AG04450 (cell line): ENCODE measurements at regions not wholly inside any gene's neighbourhood (a gene's known extent, or its start where the extent isn't known, plus 50 kb on each side); places are given as distances from the start of the nearest gene placed in this dataset.
"Not testable (repeated sequence)": the region's sequence is repeated elsewhere in the genome, so short reads cannot be mapped to it uniquely, and the experiment has no call there.

Experiments used
- CTCF ChIA-PET: fragments of 300-600, 350-600 bp; formaldehyde crosslinking; extraction: SDS; loops from one replicate; lab custom pipeline; 2022; ENCODE audit warnings: antibody characterized with exemption, inconsistent platforms; lab: Charles Lee
- POLR2A ChIA-PET: fragments of 350-600 bp; formaldehyde crosslinking; extraction: SDS; loops from one replicate; lab custom pipeline; 2021; ENCODE audit warnings: antibody characterized with exemption, inconsistent platforms; lab: Yijun Ruan, JAX
- DNase-seq: peaks from one replicate; pipeline ENCODE4 v3.0.0-alpha.2; 2011; ENCODE audit warnings: low read depth, low spot score
- H3K27ac ChIP-seq: one replicate; pipeline ENCODE4 v1.5.1; 2012; ENCODE audit warnings: low read depth, low read length, control low read depth
- H3K27me3 ChIP-seq: one replicate; pipeline ENCODE4 v1.6.0; 2012; ENCODE audit warnings: low read length; ENCODE audit not compliant: control insufficient read depth, insufficient read depth
- H3K4me3 ChIP-seq: 2 replicates; pipeline ENCODE4 v1.5.1; 2011; ENCODE audit warnings: mild to moderate bottlenecking, low read depth, low read length, control low read depth
- H3K9me3 ChIP-seq: 2 replicates; pipeline ENCODE4 v1.5.1; 2012; ENCODE audit warnings: low read length; ENCODE audit not compliant: control insufficient read depth, insufficient read depth
- TF ChIP-seq, protein P1 (sequence below): IDR thresholded peaks from 2 replicates; pipeline ENCODE4 v1.5.1; 2011; ENCODE audit warnings: low read depth, low read length, control low read depth, inconsistent platforms

DNA sequence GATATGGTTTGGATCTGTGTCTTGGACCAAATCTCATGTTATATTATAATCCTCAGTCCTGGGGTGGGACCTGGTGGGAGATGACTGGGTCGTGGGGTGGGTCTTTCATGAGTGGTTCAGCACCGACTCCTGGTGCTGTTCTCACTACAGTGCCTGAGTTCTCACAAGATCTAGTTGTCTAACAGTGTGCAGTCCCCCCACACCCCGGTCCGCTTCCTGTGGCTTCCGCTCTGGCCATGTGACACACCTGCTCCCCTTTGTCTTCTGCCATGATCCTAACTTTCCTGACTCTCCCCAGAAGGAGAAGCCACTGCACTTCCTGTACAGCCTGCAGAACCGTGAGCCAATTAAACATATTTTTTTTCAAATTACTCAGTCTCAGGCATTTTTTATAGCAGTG, 1262.2 kb downstream of the TMEM121 start:
- ChIA-PET CTCF (no interaction called here), POLR2A (no interaction called here)
- H3K27ac ChIP-seq = no peak overlapping the region
- no peaks in the 10 kb centered on the region for H3K27me3 ChIP-seq
- H3K4me3 ChIP-seq = no peak overlapping the region
- peaks cover 38% of the 10 kb centered on the region for H3K9me3 ChIP-seq
- TF ChIP-seq, protein P1, sequence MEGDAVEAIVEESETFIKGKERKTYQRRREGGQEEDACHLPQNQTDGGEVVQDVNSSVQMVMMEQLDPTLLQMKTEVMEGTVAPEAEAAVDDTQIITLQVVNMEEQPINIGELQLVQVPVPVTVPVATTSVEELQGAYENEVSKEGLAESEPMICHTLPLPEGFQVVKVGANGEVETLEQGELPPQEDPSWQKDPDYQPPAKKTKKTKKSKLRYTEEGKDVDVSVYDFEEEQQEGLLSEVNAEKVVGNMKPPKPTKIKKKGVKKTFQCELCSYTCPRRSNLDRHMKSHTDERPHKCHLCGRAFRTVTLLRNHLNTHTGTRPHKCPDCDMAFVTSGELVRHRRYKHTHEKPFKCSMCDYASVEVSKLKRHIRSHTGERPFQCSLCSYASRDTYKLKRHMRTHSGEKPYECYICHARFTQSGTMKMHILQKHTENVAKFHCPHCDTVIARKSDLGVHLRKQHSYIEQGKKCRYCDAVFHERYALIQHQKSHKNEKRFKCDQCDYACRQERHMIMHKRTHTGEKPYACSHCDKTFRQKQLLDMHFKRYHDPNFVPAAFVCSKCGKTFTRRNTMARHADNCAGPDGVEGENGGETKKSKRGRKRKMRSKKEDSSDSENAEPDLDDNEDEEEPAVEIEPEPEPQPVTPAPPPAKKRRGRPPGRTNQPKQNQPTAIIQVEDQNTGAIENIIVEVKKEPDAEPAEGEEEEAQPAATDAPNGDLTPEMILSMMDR = no peak
- no peak for DNase-seq

DNA sequence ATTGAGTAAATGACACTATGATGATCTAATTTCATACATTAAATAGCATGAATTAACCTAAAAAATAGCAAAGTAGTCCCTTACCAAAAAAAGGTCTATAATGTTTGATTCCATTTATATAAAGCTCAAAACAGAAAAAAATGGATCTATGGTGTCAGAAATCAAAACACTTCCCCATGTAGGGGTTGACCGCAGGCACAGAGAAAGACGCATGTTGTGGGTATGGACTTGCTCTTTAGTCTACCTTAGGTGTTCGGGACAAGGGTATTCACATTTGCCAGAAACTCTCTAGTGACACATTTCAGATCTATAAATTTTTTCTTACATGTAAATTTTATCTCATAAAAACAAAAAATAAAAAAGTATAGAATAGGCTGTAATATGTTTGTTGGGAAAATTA, 1262.9 kb downstream of the TMEM121 start:
- Histone ChIP-seq H3K27ac (no peak overlapping the region), H3K4me3 (no peak overlapping the region), H3K9me3 (peaks cover 34% of the 10 kb centered on the region), H3K27me3 (no peaks in the 10 kb centered on the region)
- TF ChIP-seq, protein P1 = no peak
- DNase-seq = no peak
- CTCF ChIA-PET = no interaction called here
- POLR2A ChIA-PET = no interaction called here

DNA sequence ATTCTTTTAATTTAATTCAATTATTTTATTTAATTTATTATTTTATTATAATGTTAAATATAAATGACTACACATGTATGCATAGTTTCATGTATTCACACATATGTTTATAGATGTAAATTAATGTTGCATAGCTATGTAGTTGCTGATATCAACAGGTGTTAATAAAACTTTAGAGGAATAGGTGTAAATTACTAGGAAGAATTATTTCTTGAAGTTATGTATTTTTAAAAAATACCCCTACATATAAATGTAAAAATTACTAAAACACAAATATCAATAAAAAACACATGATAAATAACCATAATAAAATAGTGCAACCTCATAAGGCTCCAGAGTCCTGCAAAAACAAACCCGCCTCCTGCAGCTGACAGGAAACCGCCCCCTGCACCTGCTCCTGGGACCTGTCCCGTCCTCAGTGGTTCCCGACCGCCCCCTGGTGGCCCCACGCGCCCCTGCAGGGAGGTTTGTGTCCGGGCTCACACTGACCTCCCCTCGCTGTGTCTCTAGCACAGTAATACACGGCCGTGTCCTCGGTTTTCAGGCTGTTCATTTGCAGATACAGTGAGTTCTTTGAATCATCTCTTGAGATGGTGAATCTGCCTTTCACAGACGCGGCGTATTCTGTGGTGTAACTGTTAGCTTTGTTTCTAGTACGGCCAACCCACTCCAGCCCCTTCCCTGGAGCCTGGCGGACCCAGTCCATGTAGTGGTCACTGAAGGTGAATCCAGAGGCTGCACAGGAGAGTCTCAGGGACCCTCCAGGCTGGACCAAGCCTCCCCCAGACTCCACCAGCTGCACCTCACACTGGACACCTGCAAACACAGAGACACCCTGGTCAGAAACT, 1264.0 kb downstream of the TMEM121 start:
- TF ChIP-seq, protein P1 = 0 out of 2 replicates have a peak, but pooled peaks have one; percentile 11
- CTCF ChIA-PET = no interaction called here
- H3K4me3 ChIP-seq = no peak overlapping the region
- DNase-seq = no peak
- no peak overlapping the region for H3K27ac ChIP-seq
- peaks cover 28% of the 10 kb centered on the region for H3K9me3 ChIP-seq
- no peaks in the 10 kb centered on the region for H3K27me3 ChIP-seq
- POLR2A ChIA-PET = no interaction called here

DNA sequence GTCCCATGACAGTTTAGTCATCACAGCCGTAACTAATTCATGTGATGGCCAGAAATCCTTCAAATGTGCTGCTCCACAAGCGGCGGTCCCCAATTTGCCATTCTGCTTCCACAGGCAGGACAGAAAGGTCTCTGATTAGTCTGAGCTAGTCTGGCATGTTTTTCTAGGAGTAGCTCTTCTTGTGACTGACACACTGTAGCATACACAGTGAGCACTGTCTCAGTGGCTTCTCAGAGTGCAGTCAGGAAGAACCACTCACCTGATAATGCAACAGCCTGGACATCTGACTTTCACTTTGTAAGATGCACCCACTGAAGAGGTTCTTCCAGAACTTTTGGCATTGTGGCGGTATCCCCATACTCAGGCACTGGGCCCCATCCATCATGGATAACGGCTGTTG, 1266.2 kb downstream of the TMEM121 start:
- H3K9me3 ChIP-seq = peaks cover 28% of the 10 kb centered on the region
- CTCF ChIA-PET = no interaction called here
- TF ChIP-seq, protein P1 = no peak
- DNase-seq = no peak
- no peak overlapping the region for H3K4me3 ChIP-seq
- H3K27me3 ChIP-seq = no peaks in the 10 kb centered on the region
- POLR2A ChIA-PET = no interaction called here
- no peak overlapping the region for H3K27ac ChIP-seq

DNA sequence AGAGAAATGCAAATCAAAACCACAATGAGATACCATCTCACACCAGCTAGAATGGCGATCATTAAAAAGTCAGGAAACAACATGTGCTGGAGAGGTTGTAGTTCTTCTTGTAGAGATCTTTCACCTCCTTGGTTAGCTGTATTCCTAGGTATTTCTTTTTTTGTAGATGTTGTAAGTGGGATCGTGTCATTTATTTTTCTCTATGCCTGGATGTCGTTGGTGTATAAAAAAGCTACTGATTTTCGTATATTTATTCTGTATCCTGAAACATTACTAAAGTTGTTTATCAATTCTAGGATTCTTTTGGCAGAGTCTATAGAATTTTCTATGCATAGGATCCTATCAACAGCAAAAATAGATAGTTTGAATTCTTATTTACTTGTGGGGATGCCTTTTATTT, 1271.8 kb downstream of the TMEM121 start:
- peaks cover 12% of the 10 kb centered on the region for H3K9me3 ChIP-seq
- H3K4me3 ChIP-seq, H3K27ac ChIP-seq, H3K27me3 ChIP-seq, DNase-seq, CTCF ChIA-PET, POLR2A ChIA-PET: not testable (repeated sequence)
